ENCODE measurements at regions not wholly inside any gene's neighbourhood (a gene's known extent, or its start where the extent isn't known, plus 50 kb on each side); places are given as distances from the start of the nearest gene placed in this dataset.

DNA sequence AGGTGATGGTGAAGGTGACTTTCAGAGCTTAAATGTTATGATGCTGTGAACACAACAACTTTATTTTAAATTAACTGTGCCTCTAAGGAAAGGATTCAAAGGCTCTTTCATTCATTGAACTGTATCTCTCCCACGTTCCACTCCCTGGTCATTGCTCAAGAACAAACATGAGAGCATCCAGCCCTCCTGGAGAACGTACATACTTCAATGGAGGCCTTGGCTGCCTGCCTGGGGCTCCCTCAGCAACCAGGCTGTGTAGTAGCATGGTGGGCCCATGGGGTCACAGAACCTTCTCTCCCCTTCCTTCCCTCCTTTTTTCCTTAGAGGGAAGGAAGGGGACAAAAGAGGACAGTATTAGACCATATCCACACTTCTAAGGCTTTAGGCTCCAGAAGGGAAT, 234.3 kb downstream of the CDC5L start:
- Histone ChIP-seq H3K9me3 (no peaks in the 10 kb centered on the region), H3K36me3 (no peaks in the 10 kb centered on the region), H3K4me3 (no peak overlapping the region), H3K27ac (no peak overlapping the region), H3K4me1 (no peaks in the 10 kb centered on the region), H3K27me3 (no peaks in the 10 kb centered on the region)
- ATAC-seq, result peak; percentile 34
- no peak for DNase-seq
- intact Hi-C loops (cut with DNase I), result no loop called here
- TF ChIP-seq, protein P1, sequence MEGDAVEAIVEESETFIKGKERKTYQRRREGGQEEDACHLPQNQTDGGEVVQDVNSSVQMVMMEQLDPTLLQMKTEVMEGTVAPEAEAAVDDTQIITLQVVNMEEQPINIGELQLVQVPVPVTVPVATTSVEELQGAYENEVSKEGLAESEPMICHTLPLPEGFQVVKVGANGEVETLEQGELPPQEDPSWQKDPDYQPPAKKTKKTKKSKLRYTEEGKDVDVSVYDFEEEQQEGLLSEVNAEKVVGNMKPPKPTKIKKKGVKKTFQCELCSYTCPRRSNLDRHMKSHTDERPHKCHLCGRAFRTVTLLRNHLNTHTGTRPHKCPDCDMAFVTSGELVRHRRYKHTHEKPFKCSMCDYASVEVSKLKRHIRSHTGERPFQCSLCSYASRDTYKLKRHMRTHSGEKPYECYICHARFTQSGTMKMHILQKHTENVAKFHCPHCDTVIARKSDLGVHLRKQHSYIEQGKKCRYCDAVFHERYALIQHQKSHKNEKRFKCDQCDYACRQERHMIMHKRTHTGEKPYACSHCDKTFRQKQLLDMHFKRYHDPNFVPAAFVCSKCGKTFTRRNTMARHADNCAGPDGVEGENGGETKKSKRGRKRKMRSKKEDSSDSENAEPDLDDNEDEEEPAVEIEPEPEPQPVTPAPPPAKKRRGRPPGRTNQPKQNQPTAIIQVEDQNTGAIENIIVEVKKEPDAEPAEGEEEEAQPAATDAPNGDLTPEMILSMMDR (IDR thresholded peaks at IDR 0.05), result no peak

DNA sequence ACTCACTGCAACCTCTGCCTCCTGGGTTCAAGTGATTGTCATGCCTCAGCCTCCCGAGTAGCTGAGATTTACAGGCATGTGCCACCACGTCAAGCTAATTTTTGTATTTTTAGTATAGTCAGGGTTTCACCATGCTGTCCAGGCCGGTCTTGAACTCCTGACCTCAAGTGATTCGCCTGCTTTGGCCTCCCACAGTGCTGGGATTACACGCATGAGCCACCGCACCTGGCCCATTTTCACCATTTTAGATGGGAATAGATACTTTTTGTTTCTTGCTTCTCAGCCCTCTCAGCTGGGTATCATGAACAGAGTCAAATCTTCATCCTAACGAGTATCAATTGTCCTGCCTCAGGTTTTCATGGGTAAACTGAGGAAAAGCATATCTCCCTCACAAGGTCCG, 235.0 kb downstream of the CDC5L start:
- H3K27ac ChIP-seq, result no peak overlapping the region
- DNase-seq (no peak), ATAC-seq (no peak)
- no peaks in the 10 kb centered on the region for H3K36me3 ChIP-seq
- H3K9me3 ChIP-seq, result no peaks in the 10 kb centered on the region
- no peaks in the 10 kb centered on the region for H3K27me3 ChIP-seq
- intact Hi-C loops (cut with DNase I), result no loop called here
- H3K4me1 ChIP-seq, result no peaks in the 10 kb centered on the region
- no peak overlapping the region for H3K4me3 ChIP-seq
- TF ChIP-seq, protein P1 (IDR thresholded peaks at IDR 0.05), result no peak

DNA sequence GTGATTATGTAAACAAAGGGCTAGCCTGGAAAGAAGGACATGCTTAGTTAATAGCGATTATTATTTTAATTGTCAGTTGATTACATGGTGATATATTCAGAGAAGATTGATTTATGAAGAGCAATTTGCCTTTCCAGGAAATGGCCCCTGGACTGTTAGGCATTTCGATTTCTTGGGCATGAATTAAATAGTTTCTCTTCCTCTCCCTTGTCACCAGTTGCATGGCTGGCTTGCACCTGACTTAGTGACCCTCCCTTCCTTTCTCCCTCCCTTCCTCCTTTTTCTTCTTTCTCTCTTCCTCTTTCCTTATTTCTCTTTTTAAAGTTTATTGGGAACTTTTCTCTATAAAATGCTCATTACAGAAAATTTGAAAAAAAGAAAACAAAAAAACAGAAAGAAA, 235.4 kb downstream of the CDC5L start:
- intact Hi-C loops (cut with DNase I), result no loop called here
- TF ChIP-seq, protein P1 (IDR thresholded peaks at IDR 0.05), result no peak
- no peak overlapping the region for H3K4me3 ChIP-seq
- ATAC-seq (peak; percentile 27), DNase-seq (no peak)
- no peaks in the 10 kb centered on the region for H3K9me3 ChIP-seq
- H3K36me3 ChIP-seq, result no peaks in the 10 kb centered on the region
- H3K4me1 ChIP-seq, result no peaks in the 10 kb centered on the region
- no peak overlapping the region for H3K27ac ChIP-seq
- H3K27me3 ChIP-seq, result no peaks in the 10 kb centered on the region

DNA sequence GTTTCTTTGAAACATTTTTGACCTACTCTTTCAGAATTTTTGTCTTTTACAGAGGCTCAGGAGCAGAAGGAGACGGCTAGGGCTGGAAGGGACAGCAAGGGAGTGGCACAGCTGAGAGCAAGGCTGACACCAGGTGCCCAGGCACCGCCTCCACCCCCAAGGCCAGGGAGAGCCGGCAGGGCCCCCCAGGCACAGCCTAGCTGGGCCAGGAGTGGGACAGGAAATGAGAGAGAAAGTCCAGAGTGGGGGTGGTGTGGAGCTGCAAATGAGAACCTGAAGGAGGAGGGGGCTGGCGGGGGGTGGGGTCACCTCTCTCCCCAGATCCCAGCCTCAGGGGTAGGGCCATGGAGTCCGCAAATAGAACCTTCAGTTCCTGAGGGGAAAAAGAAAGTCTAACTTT, 236.7 kb downstream of the CDC5L start:
- Histone ChIP-seq H3K9me3 (no peaks in the 10 kb centered on the region), H3K4me3 (no peak overlapping the region), H3K27ac (no peak overlapping the region), H3K27me3 (no peaks in the 10 kb centered on the region), H3K4me1 (no peaks in the 10 kb centered on the region), H3K36me3 (no peaks in the 10 kb centered on the region)
- DNase-seq (no peak), ATAC-seq (no peak)
- intact Hi-C loops (cut with DNase I), result no loop called here
- TF ChIP-seq, protein P1 (IDR thresholded peaks at IDR 0.05), result no peak

DNA sequence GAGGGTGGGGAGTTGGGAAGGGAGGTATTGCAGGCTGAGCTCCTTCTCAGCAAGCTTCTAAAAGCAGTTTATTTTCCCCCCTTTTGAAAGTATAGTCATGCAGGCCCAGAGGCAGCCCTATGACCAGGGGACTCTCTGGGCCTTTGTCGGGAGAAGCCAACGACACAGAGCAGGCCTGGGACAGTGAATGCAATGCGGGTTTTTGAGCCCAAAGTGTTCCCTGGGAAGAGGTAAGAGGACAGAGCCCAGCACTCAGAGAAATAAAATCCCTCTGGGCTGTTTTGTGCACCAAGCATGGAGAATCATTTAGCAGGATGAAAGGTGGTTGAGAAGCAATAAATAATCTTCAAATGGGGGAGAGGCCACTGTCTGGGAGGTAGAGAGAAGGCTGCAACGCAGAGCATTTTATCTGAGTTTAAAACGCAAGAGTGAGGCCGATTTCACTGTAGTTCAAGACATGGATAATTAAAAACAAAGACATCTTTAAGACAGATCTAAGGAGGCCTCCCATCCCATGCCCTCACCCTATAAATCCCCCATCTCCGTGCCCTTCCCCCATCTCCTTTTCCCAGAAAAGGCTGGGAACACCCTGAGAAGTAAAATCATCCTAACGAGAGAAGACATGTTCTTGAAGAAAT, 237.5 kb downstream of the CDC5L start:
- H3K27ac ChIP-seq, result no peak overlapping the region
- H3K4me3 ChIP-seq, result no peak overlapping the region
- ATAC-seq (no peak), DNase-seq (no peak)
- TF ChIP-seq, protein P1 (IDR thresholded peaks at IDR 0.05), result no peak
- no peaks in the 10 kb centered on the region for H3K36me3 ChIP-seq
- H3K27me3 ChIP-seq, result no peaks in the 10 kb centered on the region
- intact Hi-C loops (cut with DNase I), result no loop called here
- no peaks in the 10 kb centered on the region for H3K4me1 ChIP-seq
- no peaks in the 10 kb centered on the region for H3K9me3 ChIP-seq

DNA sequence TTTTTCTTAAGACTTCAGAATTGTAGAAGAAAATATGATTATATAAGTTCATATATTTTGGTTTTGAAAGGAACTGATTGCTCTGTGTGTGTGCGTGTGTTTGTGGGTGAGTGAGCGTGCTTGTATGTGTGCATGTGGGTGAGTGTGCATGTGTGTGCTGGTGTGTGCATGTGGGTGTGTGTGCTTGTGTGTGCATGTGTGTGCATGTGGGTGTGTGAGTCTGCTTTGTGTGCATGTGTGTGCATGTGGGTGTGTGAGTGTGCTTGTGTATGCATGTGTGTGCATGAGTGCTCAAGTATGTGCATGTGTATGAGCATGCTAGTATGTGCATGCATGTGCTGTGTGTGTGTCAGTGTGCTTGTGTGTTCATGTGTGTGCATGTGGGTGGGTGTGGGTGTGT, 238.5 kb downstream of the CDC5L start:
- no peaks in the 10 kb centered on the region for H3K27me3 ChIP-seq
- intact Hi-C loops (cut with DNase I), result no loop called here
- ATAC-seq (no peak), DNase-seq (no peak)
- H3K36me3 ChIP-seq, result no peaks in the 10 kb centered on the region
- H3K4me1 ChIP-seq, result no peaks in the 10 kb centered on the region
- H3K27ac ChIP-seq, result no peak overlapping the region
- no peaks in the 10 kb centered on the region for H3K9me3 ChIP-seq
- TF ChIP-seq, protein P1 (IDR thresholded peaks at IDR 0.05), result no peak
- H3K4me3 ChIP-seq, result no peak overlapping the region

All from upper lobe of right lung (tissue), 1 donor.